H1 (cell line): ENCODE measurements at regions not wholly inside any gene's neighbourhood (a gene's known extent, or its start where the extent isn't known, plus 50 kb on each side); places are given as distances from the start of the nearest gene placed in this dataset.

Experiments used
- E2F6 ChIP-seq: IDR thresholded peaks from 2 replicates; pipeline ENCODE4 v1.6.1; 2012; ENCODE audit warnings: inconsistent platforms

GRCh38 chr6:14333556-14334305 is 216.2 kb downstream of the CD83 start (continued):
- TF ChIP-seq E2F6: no peak
